SK-N-SH (cell line): ENCODE measurements at regions not wholly inside any gene's neighbourhood (a gene's known extent, or its start where the extent isn't known, plus 50 kb on each side); places are given as distances from the start of the nearest gene placed in this dataset.

ENCODE experiments used
- CTCF ChIA-PET: fragments of 300-600, 350-600 bp; formaldehyde crosslinking; extraction: SDS; loops from one replicate; lab custom pipeline; 2021; lab: Yijun Ruan, JAX
- POLR2A ChIA-PET: fragments of 350-600 bp; sonication (Branson Sonifier 250); formaldehyde crosslinking; extraction: SDS; loops from one replicate; lab custom pipeline; 2020; ENCODE audit warnings: antibody characterized with exemption, inconsistent platforms; lab: Yijun Ruan, JAX
- DNase-seq: peaks from one replicate; pipeline ENCODE4 v3.0.0; 2012
- H2AFZ ChIP-seq: fragments of 200-600 bp; sonication (generic); 2 replicates; pipeline ENCODE4 v1.8.1; 2016; ENCODE audit warnings: antibody characterized with exemption, mild to moderate bottlenecking, low read depth
- H3F3A ChIP-seq: fragments of 200-600 bp; sonication (generic); replicated peaks from 2 replicates; pipeline ENCODE3; 2016; ENCODE audit warnings: antibody characterized with exemption, mild to moderate bottlenecking; ENCODE audit not compliant: insufficient read depth
- H3K27ac ChIP-seq, 2 experiments: fragments of 200-500 bp in 1 of 2; fragments of 200-600 bp in 1 of 2; sonication (Bioruptor generic) in 1 of 2; sonication (generic), shearing (Covaris generic) in 1 of 2; 2 replicates each; pipeline versions ENCODE4 v1.5.1 to v1.6.1; 2014 to 2016; ENCODE audit warnings: low read depth in 2 of 2, inconsistent platforms in 1 of 2, low read length in 1 of 2, mild to moderate bottlenecking in 1 of 2, mixed read lengths in 1 of 2
- H3K27me3 ChIP-seq: fragments of 200-600 bp; sonication (generic), shearing (Covaris generic); 2 replicates; pipeline ENCODE4 v1.6.1; 2016; ENCODE audit warnings: mixed run types; ENCODE audit not compliant: insufficient read depth
- H3K36me3 ChIP-seq, 2 experiments: fragments of 200-500 bp in 1 of 2; fragments of 200-600 bp in 1 of 2; sonication (Bioruptor generic) in 1 of 2; sonication (generic) in 1 of 2; replicated peaks in 1 of 2; 2 replicates each; pipeline versions ENCODE3 to v1.5.1; 2014 to 2016; ENCODE audit warnings: low read length in 1 of 2, mild to moderate bottlenecking in 1 of 2; ENCODE audit not compliant: insufficient read depth in 2 of 2, control insufficient read depth in 1 of 2
- H3K4me1 ChIP-seq, 2 experiments: fragments of 200-500 bp in 1 of 2; fragments of 200-600 bp in 1 of 2; sonication (Bioruptor generic) in 1 of 2; sonication (generic), shearing (Covaris generic) in 1 of 2; 2 replicates each; pipeline versions ENCODE4 v1.5.1 to v1.6.1; 2014 to 2016; ENCODE audit warnings: low read depth in 1 of 2, low read length in 1 of 2, mixed run types in 1 of 2; ENCODE audit not compliant: insufficient read depth in 2 of 2, control insufficient read depth in 1 of 2
- H3K4me2 ChIP-seq: fragments of 200-600 bp; sonication (generic), shearing (Covaris generic); 2 replicates; pipeline ENCODE4 v1.6.1; 2017; ENCODE audit warnings: mixed run types
- H3K4me3 ChIP-seq, 2 experiments: fragments of 200-500 bp in 1 of 2; fragments of 200-600 bp in 1 of 2; sonication (Bioruptor generic) in 1 of 2; sonication (generic), shearing (Covaris generic) in 1 of 2; 2 replicates each; pipeline versions ENCODE4 v1.5.1 to v1.8.1; 2014 to 2016; ENCODE audit warnings: low read depth in 2 of 2, inconsistent platforms in 1 of 2, low read length in 1 of 2, mild to moderate bottlenecking in 1 of 2, mixed read lengths in 1 of 2, moderate library complexity in 1 of 2
- H3K79me2 ChIP-seq: fragments of 200-600 bp; sonication (generic); 2 replicates; pipeline ENCODE4 v1.8.1; 2017; ENCODE audit warnings: mild to moderate bottlenecking; ENCODE audit not compliant: insufficient read depth
- H3K9ac ChIP-seq: fragments of 200-600 bp; sonication (generic); 2 replicates; pipeline ENCODE4 v1.6.1; 2017; ENCODE audit warnings: mixed run types
- H3K9me2 ChIP-seq: fragments of 200-600 bp; sonication (generic); 2 replicates; pipeline ENCODE4 v1.6.1; 2017; ENCODE audit warnings: mixed run types
- H3K9me3 ChIP-seq: fragments of 200-600 bp; sonication (generic); 2 replicates; pipeline ENCODE4 v1.6.1; 2017; ENCODE audit warnings: mixed run types, mild to moderate bottlenecking, moderate library complexity
- H4K20me1 ChIP-seq: fragments of 200-600 bp; sonication (generic); 2 replicates; pipeline ENCODE4 v1.6.1; 2017; ENCODE audit warnings: mild to moderate bottlenecking, mixed run types; ENCODE audit not compliant: insufficient read depth
- EZH2phosphoT487 ChIP-seq: fragments of 200-600 bp; sonication (generic); IDR thresholded peaks from 2 replicates; pipeline ENCODE4 v1.6.1; 2017; ENCODE audit warnings: low read depth, mixed run types, mild to moderate bottlenecking, antibody characterized with exemption, moderate library complexity, borderline replicate concordance
- FOSL2 ChIP-seq: IDR thresholded peaks from 2 replicates; pipeline ENCODE4 v1.4.0; 2012; ENCODE audit warnings: low read depth, mild to moderate bottlenecking, moderate library complexity, borderline replicate concordance
- FOXJ3 ChIP-seq: sonication (generic); formaldehyde crosslinking; IDR thresholded peaks from 2 replicates; pipeline ENCODE4 v1.5.1; 2020; ENCODE audit warnings: mild to moderate bottlenecking, missing genetic modification reagents
- GATA2 ChIP-seq: sonication (generic); formaldehyde crosslinking; IDR thresholded peaks from 2 replicates; pipeline ENCODE4 v1.5.0; 2020; ENCODE audit warnings: mild to moderate bottlenecking, missing genetic modification reagents
- JUND ChIP-seq: IDR thresholded peaks from 2 replicates; pipeline ENCODE4 v1.4.0; 2012
- MAX ChIP-seq: IDR thresholded peaks from 2 replicates; pipeline ENCODE4 v1.4.0; 2012; ENCODE audit warnings: low read depth
- MEF2A ChIP-seq: IDR thresholded peaks from 2 replicates; pipeline ENCODE4 v1.4.0; 2012; ENCODE audit warnings: low read depth, borderline replicate concordance
- NFIC ChIP-seq: IDR thresholded peaks from 2 replicates; pipeline ENCODE4 v1.4.0; 2012; ENCODE audit warnings: borderline replicate concordance
- NRF1 ChIP-seq: IDR thresholded peaks from 2 replicates; pipeline ENCODE4 v1.6.1; 2012; ENCODE audit warnings: low read depth, mild to moderate bottlenecking, low read length
- POLR2AphosphoS5 ChIP-seq: IDR thresholded peaks from 2 replicates; pipeline ENCODE4 v1.6.1; 2012; ENCODE audit warnings: low read depth, low read length
- RAD21 ChIP-seq: IDR thresholded peaks from 2 replicates; pipeline ENCODE4 v1.6.1; 2012; ENCODE audit warnings: mild to moderate bottlenecking, low read length
- RCOR1 ChIP-seq: fragments of 150-350 bp; IDR thresholded peaks from 2 replicates; pipeline ENCODE4 v1.6.1; 2017; ENCODE audit warnings: antibody characterized with exemption, low read length
- SIN3A ChIP-seq: IDR thresholded peaks from 2 replicates; pipeline ENCODE4 v1.6.1; 2012; ENCODE audit warnings: low read depth, mild to moderate bottlenecking, low read length, moderate library complexity, borderline replicate concordance
- SMC3 ChIP-seq: IDR thresholded peaks from 2 replicates; pipeline ENCODE4 v1.6.1; 2012; ENCODE audit warnings: low read depth, low read length, improper control_type of control experiment
- TAF1 ChIP-seq: IDR thresholded peaks from 2 replicates; pipeline ENCODE4 v1.6.1; 2012; ENCODE audit warnings: low read depth, mild to moderate bottlenecking, low read length, moderate library complexity, borderline replicate concordance
- USF1 ChIP-seq: IDR thresholded peaks from 2 replicates; pipeline ENCODE4 v1.4.0; 2012; ENCODE audit warnings: low read depth, borderline replicate concordance
- YY1 ChIP-seq: IDR thresholded peaks from 2 replicates; pipeline ENCODE4 v1.4.0; 2012; ENCODE audit warnings: low read depth, mild to moderate bottlenecking
- WGBS: methylation state at CpG from one replicate; pipeline ENCODE4 v1.1.6; 2017; ENCODE audit warnings: low lambda C conversion rate; 5-methylcytosine and 5-hydroxymethylcytosine counted together
- TF ChIP-seq, protein P1 (sequence below): fragments of 150-350 bp; IDR thresholded peaks from 2 replicates; pipeline ENCODE4 v1.6.1; 2016; ENCODE audit warnings: mild to moderate bottlenecking, low read depth, low read length
- TF ChIP-seq, protein P2 (sequence below): fragments of 150-350 bp; IDR thresholded peaks from 2 replicates; pipeline ENCODE4 v1.6.1; 2017; ENCODE audit warnings: antibody characterized with exemption, low read length, low read depth, borderline replicate concordance

- CTCF ChIA-PET: no interaction called here
- Histone ChIP-seq H3K9ac (no peak overlapping the region), H3K4me3 (no peak overlapping the region)
These were observed 123.3 kb upstream of the SH3BP4 start for GRCh38 chr2:234828382-234829073.

DNA sequence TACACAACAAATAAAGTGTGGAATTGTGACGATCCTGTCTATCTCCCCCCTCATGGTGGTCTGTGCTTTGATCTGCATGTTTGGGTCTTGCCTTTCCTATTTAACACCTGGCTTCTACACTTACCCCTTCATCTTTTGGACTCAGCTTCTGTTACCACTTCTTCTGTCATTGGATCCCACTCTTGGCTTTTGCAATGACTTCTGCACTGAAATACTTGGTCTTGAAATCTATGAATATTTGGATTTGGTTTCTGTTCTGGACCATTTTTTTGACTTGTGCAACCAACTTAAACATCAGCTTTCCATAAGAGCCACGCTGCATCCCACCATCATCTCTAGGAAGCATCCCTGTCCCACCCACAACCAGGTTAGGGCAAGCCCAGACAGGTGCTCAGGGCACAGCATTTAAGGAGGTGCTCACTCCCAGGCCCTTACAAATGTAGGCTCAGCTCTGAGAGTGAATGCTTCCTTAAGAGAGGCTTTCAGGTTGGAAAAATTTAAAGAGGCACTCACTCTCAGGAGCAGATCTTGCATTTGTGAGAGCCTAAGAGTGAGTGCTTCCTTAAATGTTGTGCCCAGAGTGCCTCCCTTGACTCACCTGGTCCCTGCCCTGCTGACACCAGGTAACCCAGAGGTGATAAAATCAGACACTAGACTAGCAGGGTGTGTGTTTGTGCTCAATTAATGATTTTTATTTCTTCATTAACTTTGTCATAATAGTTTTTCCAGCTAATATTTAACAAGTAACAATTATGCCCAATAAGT, 124.5 kb upstream of the SH3BP4 start:
- ChIA-PET CTCF (interaction anchor here (0.5 kb wide), 1 partner anchor 29 kb away, joined by 3 read pairs; no protein-coding TSS in a partner anchor), POLR2A (no interaction called here)
- Histone ChIP-seq H3K9ac (no peak overlapping the region), H4K20me1 (no peaks in the 10 kb centered on the region), H3K4me2 (no peak overlapping the region), H3K4me3 (no peak overlapping the region), H3K9me3 (no peaks in the 10 kb centered on the region), H3K79me2 (no peaks in the 10 kb centered on the region), H3K36me3 (no peaks in the 10 kb centered on the region), H3F3A (peaks cover 9% of the 10 kb centered on the region), H2AFZ (no peak overlapping the region), H3K9me2 (no peaks in the 10 kb centered on the region), H3K4me1 (peaks cover 3% of the 10 kb centered on the region in 2 experiments; a peak in 1 of 4 replicates), H3K27me3 (no peaks in the 10 kb centered on the region), H3K27ac (no peak overlapping the region)
- WGBS: 84% methylated on average over 2 of the region's 2 CpGs
- no peak for DNase-seq
- TF ChIP-seq EZH2phosphoT487 (no peak), FOSL2 (no peak), GATA2 (CRISPR knock-in tag) (no peak), MAX (no peak), MEF2A (no peak), USF1 (no peak), RAD21 (no peak), NFIC (no peak), YY1 (no peak)
- TF ChIP-seq, protein P1, sequence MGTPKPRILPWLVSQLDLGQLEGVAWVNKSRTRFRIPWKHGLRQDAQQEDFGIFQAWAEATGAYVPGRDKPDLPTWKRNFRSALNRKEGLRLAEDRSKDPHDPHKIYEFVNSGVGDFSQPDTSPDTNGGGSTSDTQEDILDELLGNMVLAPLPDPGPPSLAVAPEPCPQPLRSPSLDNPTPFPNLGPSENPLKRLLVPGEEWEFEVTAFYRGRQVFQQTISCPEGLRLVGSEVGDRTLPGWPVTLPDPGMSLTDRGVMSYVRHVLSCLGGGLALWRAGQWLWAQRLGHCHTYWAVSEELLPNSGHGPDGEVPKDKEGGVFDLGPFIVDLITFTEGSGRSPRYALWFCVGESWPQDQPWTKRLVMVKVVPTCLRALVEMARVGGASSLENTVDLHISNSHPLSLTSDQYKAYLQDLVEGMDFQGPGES: no peak

More at GRCh38 chr2:234828382-234829073, 123.3 kb upstream of the SH3BP4 start:
- POLR2A ChIA-PET: no interaction called here
- no peaks in the 10 kb centered on the region for H3K27me3 ChIP-seq
- no peaks in the 10 kb centered on the region for H3K9me3 ChIP-seq
- H3F3A ChIP-seq: peaks cover 9% of the 10 kb centered on the region
- TF ChIP-seq MEF2A (no peak), EZH2phosphoT487 (no peak), NFIC (no peak), YY1 (no peak), SIN3A (no peak), POLR2AphosphoS5 (no peak), SMC3 (no peak), MAX (no peak), FOXJ3 (CRISPR knock-in tag) (no peak), JUND (no peak), RCOR1 (no peak), NRF1 (no peak), RAD21 (no peak), FOSL2 (no peak), TAF1 (no peak)
- TF ChIP-seq, protein P2, sequence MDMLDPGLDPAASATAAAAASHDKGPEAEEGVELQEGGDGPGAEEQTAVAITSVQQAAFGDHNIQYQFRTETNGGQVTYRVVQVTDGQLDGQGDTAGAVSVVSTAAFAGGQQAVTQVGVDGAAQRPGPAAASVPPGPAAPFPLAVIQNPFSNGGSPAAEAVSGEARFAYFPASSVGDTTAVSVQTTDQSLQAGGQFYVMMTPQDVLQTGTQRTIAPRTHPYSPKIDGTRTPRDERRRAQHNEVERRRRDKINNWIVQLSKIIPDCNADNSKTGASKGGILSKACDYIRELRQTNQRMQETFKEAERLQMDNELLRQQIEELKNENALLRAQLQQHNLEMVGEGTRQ: no peak
- H3K36me3 ChIP-seq: no peaks in the 10 kb centered on the region
- WGBS: 84% methylated on average over 7 of the region's 10 CpGs
- no peak for DNase-seq
- H3K79me2 ChIP-seq: no peaks in the 10 kb centered on the region
- H2AFZ ChIP-seq: no peak overlapping the region
- H3K4me2 ChIP-seq: no peak overlapping the region
- H3K27ac ChIP-seq: no peak overlapping the region
- peaks cover 3% of the 10 kb centered on the region in 2 experiments; a peak in 1 of 4 replicates for H3K4me1 ChIP-seq
- no peaks in the 10 kb centered on the region for H3K9me2 ChIP-seq
- H4K20me1 ChIP-seq: no peaks in the 10 kb centered on the region
